HL-60 (cell line): ENCODE measurements at regions not wholly inside any gene's neighbourhood (a gene's known extent, or its start where the extent isn't known, plus 50 kb on each side); places are given as distances from the start of the nearest gene placed in this dataset.

Source experiments
- DNase-seq, 2 experiments: peaks; one replicate each; pipeline ENCODE4 v3.0.0-alpha.2; 2010 to 2020; ENCODE audit warnings: low read depth in 1 of 2, low spot score in 1 of 2
- H3K27ac ChIP-seq: fragments of 250-450 bp; sonication (Bioruptor Pico); replicated peaks from 2 replicates; pipeline ENCODE4 v1.5.1; 2020; ENCODE audit warnings: mild to moderate bottlenecking, moderate library complexity
- H3K27me3 ChIP-seq: fragments of 250-450 bp; sonication (Bioruptor Pico); 2 replicates; pipeline ENCODE4 v1.5.1; 2021; ENCODE audit warnings: mild to moderate bottlenecking, moderate library complexity; ENCODE audit not compliant: insufficient read depth, poor library complexity, severe bottlenecking
- H3K4me3 ChIP-seq: replicated peaks from 2 replicates; pipeline ENCODE4 v1.5.1; 2011; ENCODE audit warnings: mild to moderate bottlenecking, control low read depth, low read length; ENCODE audit not compliant: insufficient read depth
- GABPA ChIP-seq: IDR thresholded peaks from 2 replicates; pipeline ENCODE4 v1.6.1; 2012; ENCODE audit warnings: low read depth
- POLR2AphosphoS5 ChIP-seq: IDR thresholded peaks from 2 replicates; pipeline ENCODE4 v1.6.1; 2012; ENCODE audit warnings: low read depth
- SPI1 ChIP-seq: IDR thresholded peaks from 2 replicates; pipeline ENCODE4 v1.6.1; 2012; ENCODE audit warnings: low read depth, mild to moderate bottlenecking, borderline replicate concordance
- TF ChIP-seq, protein P1 (sequence below): IDR thresholded peaks from one replicate; pipeline ENCODE4 v1.5.1; 2011; ENCODE audit warnings: low read length, control low read depth, inconsistent platforms; ENCODE audit not compliant: insufficient read depth
- TF ChIP-seq, protein P2 (sequence below): IDR thresholded peaks from 2 replicates; pipeline ENCODE4 v1.6.1; 2012; ENCODE audit warnings: low read depth; ENCODE audit not compliant: insufficient replicate concordance

DNA sequence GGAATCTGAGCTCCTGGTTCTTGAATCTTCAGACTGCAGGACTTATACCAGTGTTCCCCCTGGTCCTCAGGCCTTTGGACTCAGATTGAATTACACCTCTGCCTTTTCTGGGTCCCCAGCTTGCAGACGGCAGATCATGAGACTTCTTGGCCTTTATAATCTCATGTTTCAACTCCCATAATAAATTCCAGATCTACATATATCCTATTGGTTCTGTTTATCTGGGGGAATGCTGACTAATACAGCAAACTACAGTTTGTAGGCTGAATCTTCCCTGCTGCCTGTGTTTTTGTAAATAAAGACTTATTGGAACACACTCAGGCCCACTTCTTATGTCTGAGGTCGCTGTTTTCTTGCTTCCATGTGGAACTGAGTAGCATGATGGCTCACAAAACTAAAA, 184.7 kb downstream of the HDGFL1 start:
- H3K27ac ChIP-seq: no peak overlapping the region
- no peaks in the 10 kb centered on the region for H3K27me3 ChIP-seq
- no peak for DNase-seq
- H3K4me3 ChIP-seq: no peak overlapping the region
- TF ChIP-seq, protein P1, sequence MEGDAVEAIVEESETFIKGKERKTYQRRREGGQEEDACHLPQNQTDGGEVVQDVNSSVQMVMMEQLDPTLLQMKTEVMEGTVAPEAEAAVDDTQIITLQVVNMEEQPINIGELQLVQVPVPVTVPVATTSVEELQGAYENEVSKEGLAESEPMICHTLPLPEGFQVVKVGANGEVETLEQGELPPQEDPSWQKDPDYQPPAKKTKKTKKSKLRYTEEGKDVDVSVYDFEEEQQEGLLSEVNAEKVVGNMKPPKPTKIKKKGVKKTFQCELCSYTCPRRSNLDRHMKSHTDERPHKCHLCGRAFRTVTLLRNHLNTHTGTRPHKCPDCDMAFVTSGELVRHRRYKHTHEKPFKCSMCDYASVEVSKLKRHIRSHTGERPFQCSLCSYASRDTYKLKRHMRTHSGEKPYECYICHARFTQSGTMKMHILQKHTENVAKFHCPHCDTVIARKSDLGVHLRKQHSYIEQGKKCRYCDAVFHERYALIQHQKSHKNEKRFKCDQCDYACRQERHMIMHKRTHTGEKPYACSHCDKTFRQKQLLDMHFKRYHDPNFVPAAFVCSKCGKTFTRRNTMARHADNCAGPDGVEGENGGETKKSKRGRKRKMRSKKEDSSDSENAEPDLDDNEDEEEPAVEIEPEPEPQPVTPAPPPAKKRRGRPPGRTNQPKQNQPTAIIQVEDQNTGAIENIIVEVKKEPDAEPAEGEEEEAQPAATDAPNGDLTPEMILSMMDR: no peak
- TF ChIP-seq, protein P2, sequence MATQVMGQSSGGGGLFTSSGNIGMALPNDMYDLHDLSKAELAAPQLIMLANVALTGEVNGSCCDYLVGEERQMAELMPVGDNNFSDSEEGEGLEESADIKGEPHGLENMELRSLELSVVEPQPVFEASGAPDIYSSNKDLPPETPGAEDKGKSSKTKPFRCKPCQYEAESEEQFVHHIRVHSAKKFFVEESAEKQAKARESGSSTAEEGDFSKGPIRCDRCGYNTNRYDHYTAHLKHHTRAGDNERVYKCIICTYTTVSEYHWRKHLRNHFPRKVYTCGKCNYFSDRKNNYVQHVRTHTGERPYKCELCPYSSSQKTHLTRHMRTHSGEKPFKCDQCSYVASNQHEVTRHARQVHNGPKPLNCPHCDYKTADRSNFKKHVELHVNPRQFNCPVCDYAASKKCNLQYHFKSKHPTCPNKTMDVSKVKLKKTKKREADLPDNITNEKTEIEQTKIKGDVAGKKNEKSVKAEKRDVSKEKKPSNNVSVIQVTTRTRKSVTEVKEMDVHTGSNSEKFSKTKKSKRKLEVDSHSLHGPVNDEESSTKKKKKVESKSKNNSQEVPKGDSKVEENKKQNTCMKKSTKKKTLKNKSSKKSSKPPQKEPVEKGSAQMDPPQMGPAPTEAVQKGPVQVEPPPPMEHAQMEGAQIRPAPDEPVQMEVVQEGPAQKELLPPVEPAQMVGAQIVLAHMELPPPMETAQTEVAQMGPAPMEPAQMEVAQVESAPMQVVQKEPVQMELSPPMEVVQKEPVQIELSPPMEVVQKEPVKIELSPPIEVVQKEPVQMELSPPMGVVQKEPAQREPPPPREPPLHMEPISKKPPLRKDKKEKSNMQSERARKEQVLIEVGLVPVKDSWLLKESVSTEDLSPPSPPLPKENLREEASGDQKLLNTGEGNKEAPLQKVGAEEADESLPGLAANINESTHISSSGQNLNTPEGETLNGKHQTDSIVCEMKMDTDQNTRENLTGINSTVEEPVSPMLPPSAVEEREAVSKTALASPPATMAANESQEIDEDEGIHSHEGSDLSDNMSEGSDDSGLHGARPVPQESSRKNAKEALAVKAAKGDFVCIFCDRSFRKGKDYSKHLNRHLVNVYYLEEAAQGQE: no peak
- no peak for TF ChIP-seq POLR2AphosphoS5
- TF ChIP-seq SPI1: no peak
- TF ChIP-seq GABPA: no peak

DNA sequence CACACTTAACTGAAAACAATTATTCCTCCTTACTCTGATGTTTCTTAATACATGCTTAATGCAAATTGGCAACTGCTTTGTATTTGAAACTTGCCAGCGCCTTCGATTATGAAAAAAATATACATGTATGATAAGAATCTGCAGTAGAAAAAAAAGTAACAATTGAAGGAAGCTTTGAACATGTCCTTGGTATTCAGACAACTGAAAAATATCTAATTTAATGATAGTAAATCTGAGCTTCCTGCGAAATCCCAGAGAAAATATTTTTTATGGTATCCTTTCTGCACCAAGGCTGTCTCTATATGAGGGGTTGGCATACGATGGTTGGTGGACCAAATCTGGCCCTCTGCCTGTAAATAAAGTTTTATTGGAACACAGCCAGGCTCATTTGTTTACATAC, 186.2 kb downstream of the HDGFL1 start:
- Histone ChIP-seq H3K27me3 (no peaks in the 10 kb centered on the region), H3K4me3 (no peak overlapping the region), H3K27ac (no peak overlapping the region)
- TF ChIP-seq GABPA (no peak), POLR2AphosphoS5 (no peak), SPI1 (no peak)
- TF ChIP-seq, protein P1: no peak
- TF ChIP-seq, protein P2: no peak
- DNase-seq: no peak

DNA sequence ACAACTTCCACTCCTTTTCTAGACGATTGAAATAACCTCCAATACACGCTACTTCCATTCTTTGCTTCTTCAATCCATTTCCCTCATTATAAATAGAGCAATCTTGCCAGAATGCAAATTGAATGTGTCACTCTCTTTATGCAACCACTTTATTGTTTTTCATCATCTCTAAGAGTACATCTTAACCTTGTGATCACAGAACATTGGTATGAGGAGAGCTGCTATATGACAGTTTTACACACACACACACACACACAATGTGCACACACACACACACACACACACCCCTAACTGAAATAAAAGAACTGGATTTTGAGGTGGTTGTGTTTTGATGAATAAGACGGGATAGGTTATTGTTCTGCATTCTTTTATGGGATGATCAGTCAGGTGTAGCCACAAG, 187.0 kb downstream of the HDGFL1 start:
- no peak for DNase-seq
- Histone ChIP-seq H3K27ac (no peak overlapping the region), H3K4me3 (no peak overlapping the region), H3K27me3 (no peaks in the 10 kb centered on the region)
- no peak for TF ChIP-seq SPI1
- no peak for TF ChIP-seq GABPA
- TF ChIP-seq POLR2AphosphoS5: no peak
- TF ChIP-seq, protein P2: no peak

DNA sequence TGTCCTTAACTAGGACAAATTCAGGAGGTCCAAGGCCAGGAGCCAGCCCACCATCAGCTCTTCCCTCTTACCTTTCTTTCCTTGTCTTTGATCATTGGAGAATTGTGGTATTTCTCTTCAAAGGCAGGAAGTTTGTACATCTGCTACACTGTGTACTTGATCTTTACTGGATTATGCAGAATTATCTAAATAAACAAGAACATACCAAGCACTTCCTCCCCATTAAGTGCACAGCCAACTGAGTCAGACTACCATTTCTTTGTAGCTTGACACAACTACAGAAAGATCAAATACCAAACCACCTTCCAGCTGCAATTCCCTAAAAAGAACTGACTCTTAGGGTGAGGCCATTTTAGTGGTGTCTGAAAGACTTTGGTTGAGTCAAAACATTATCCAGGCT, 195.1 kb downstream of the HDGFL1 start:
- Histone ChIP-seq H3K4me3 (no peak overlapping the region), H3K27ac (no peak overlapping the region), H3K27me3 (no peaks in the 10 kb centered on the region)
- no peak for DNase-seq
- no peak for TF ChIP-seq GABPA
- TF ChIP-seq, protein P1: no peak
- TF ChIP-seq, protein P2: no peak
- no peak for TF ChIP-seq POLR2AphosphoS5
- TF ChIP-seq SPI1: no peak
